Endodermal cell (in vitro differentiated cells): ENCODE measurements at regions not wholly inside any gene's neighbourhood (a gene's known extent, or its start where the extent isn't known, plus 50 kb on each side); places are given as distances from the start of the nearest gene placed in this dataset.

Source experiments
- DNase-seq: peaks from one replicate; pipeline ENCODE4 v3.0.0-alpha.2; 2017
- H3K27ac ChIP-seq: 2 replicates; pipeline ENCODE4 v1.5.1; 2013; ENCODE audit warnings: mild to moderate bottlenecking, low read depth, low read length, moderate library complexity
- H3K27me3 ChIP-seq: 2 replicates; pipeline ENCODE4 v1.6.1; 2013; ENCODE audit warnings: mild to moderate bottlenecking, low read length, moderate library complexity; ENCODE audit not compliant: insufficient read depth, control insufficient read depth, poor library complexity, severe bottlenecking
- H3K36me3 ChIP-seq: 2 replicates; pipeline ENCODE4 v1.7.0; 2013; ENCODE audit warnings: mild to moderate bottlenecking, low read length, moderate library complexity; ENCODE audit not compliant: control insufficient read depth, insufficient read depth
- H3K4me1 ChIP-seq: one replicate; pipeline ENCODE4 v1.7.0; 2013; ENCODE audit warnings: low read length; ENCODE audit not compliant: control insufficient read depth, insufficient read depth
- H3K4me3 ChIP-seq: 2 replicates; pipeline ENCODE4 v1.5.1; 2013; ENCODE audit warnings: mild to moderate bottlenecking, low read length, moderate library complexity
- H3K9ac ChIP-seq: 2 replicates; pipeline ENCODE4 v1.6.1; 2013; ENCODE audit warnings: mild to moderate bottlenecking, low read length, moderate library complexity; ENCODE audit not compliant: poor library complexity, severe bottlenecking; ENCODE audit errors: extremely low read depth
- H3K9me3 ChIP-seq: 2 replicates; pipeline ENCODE4 v1.6.1; 2013; ENCODE audit warnings: mild to moderate bottlenecking, low read length, moderate library complexity; ENCODE audit not compliant: control insufficient read depth
- H3K27ac Mint-ChIP-seq: 2 replicates; pipeline ENCODE4 v1.8.0; 2020; ENCODE audit warnings: mixed read lengths
- H3K27me3 Mint-ChIP-seq: 2 replicates; pipeline ENCODE4 v1.8.0; 2021; ENCODE audit warnings: mild to moderate bottlenecking, mixed read lengths; ENCODE audit not compliant: insufficient read depth
- H3K36me3 Mint-ChIP-seq: 2 replicates; pipeline ENCODE4 v1.8.0; 2020; ENCODE audit warnings: low read depth, mixed read lengths
- H3K4me1 Mint-ChIP-seq: 2 replicates; pipeline ENCODE4 v1.8.0; 2020; ENCODE audit warnings: mixed read lengths
- H3K4me3 Mint-ChIP-seq: 2 replicates; pipeline ENCODE4 v1.8.0; 2020; ENCODE audit warnings: mild to moderate bottlenecking, moderate library complexity, mixed read lengths
- H3K9me3 Mint-ChIP-seq: 2 replicates; pipeline ENCODE4 v1.8.0; 2020; ENCODE audit warnings: mild to moderate bottlenecking, mixed read lengths
- CTCF ChIP-seq: fragments of 200-600 bp; sonication (generic); conservative IDR thresholded peaks from 2 replicates; pipeline ENCODE4 v1.5.0; 2021; ENCODE audit warnings: antibody characterized with exemption, mild to moderate bottlenecking
- WGBS, 2 experiments: methylation state at CpG; one replicate each; pipeline versions ENCODE4 v1.1.5 to v1.1.7; 2013; ENCODE audit warnings: missing lambda C conversion rate in 2 of 2, mixed read lengths in 1 of 2; ENCODE audit not compliant: insufficient coverage in 1 of 2, insufficient read length in 1 of 2; 5-methylcytosine and 5-hydroxymethylcytosine counted together

- DNase-seq = no peak
- Histone ChIP-seq H3K4me1 (no peaks in the 10 kb centered on the region), H3K9ac (no peak overlapping the region), H3K27me3 (no peaks in the 10 kb centered on the region), H3K4me3 (no peak overlapping the region), H3K9me3 (no peaks in the 10 kb centered on the region), H3K36me3 (no peaks in the 10 kb centered on the region), H3K27ac (no peak overlapping the region)
- Mint-ChIP-seq H3K4me1 (no peaks in the 10 kb centered on the region), H3K27me3 (no peaks in the 10 kb centered on the region), H3K36me3 (no peaks in the 10 kb centered on the region), H3K27ac (no peak overlapping the region), H3K4me3 (no peak overlapping the region), H3K9me3 (peaks cover 3% of the 10 kb centered on the region)
- TF ChIP-seq CTCF = no peak
These were observed 197.7 kb downstream of the PRELID2 start for GRCh38 chr5:145637396-145637795.

GRCh38 chr5:145636371-145636770 is 198.8 kb downstream of the PRELID2 start:
- TF ChIP-seq CTCF = no peak
- no peaks in the 10 kb centered on the region for H3K36me3 Mint-ChIP-seq
- Histone ChIP-seq H3K9me3 (no peaks in the 10 kb centered on the region), H3K4me1 (no peaks in the 10 kb centered on the region), H3K9ac (no peak overlapping the region), H3K4me3 (no peak overlapping the region), H3K36me3 (no peaks in the 10 kb centered on the region), H3K27me3 (no peaks in the 10 kb centered on the region), H3K27ac (no peak overlapping the region)
- H3K4me3 Mint-ChIP-seq = no peak overlapping the region
- no peak for DNase-seq
- H3K9me3 Mint-ChIP-seq = peaks cover 3% of the 10 kb centered on the region
- no peaks in the 10 kb centered on the region for H3K4me1 Mint-ChIP-seq
- H3K27ac Mint-ChIP-seq = no peak overlapping the region
- no peaks in the 10 kb centered on the region for H3K27me3 Mint-ChIP-seq

GRCh38 chr5:145633474-145633873 is 201.7 kb downstream of the PRELID2 start:
- no peaks in the 10 kb centered on the region for H3K27me3 Mint-ChIP-seq
- WGBS, 2 experiments = 89 to 93% methylated on average over 3 of the region's 3 CpGs
- no peak for DNase-seq
- Histone ChIP-seq H3K4me1 (no peaks in the 10 kb centered on the region), H3K9ac (no peak overlapping the region), H3K4me3 (no peak overlapping the region), H3K9me3 (no peaks in the 10 kb centered on the region), H3K27ac (no peak overlapping the region), H3K36me3 (no peaks in the 10 kb centered on the region), H3K27me3 (no peaks in the 10 kb centered on the region)
- no peak overlapping the region for H3K27ac Mint-ChIP-seq
- H3K4me3 Mint-ChIP-seq = no peak overlapping the region
- TF ChIP-seq CTCF = no peak
- no peaks in the 10 kb centered on the region for H3K9me3 Mint-ChIP-seq
- H3K4me1 Mint-ChIP-seq = no peaks in the 10 kb centered on the region
- no peaks in the 10 kb centered on the region for H3K36me3 Mint-ChIP-seq
